ENCODE measurements at regions not wholly inside any gene's neighbourhood (a gene's known extent, or its start where the extent isn't known, plus 50 kb on each side); places are given as distances from the start of the nearest gene placed in this dataset.

GRCh38 chr2:126344493-126344892 lies 311.5 kb upstream of the GYPC start (continued):
- no peak for TF ChIP-seq CREB1 (CRISPR knock-in tag; IDR thresholded peaks at IDR 0.05; ENCODE audit: low read depth)
- no peak for TF ChIP-seq ZNF462 (CRISPR knock-in tag; IDR thresholded peaks at IDR 0.05)
- no peak for TF ChIP-seq POLR2AphosphoS5 (IDR thresholded peaks at IDR 0.05; ENCODE audit: low read depth)
- TF ChIP-seq JUNB (IDR thresholded peaks at IDR 0.05; ENCODE audit: unreplicated experiment), result no peak
- TF ChIP-seq ZNF331 (CRISPR knock-in tag; IDR thresholded peaks at IDR 0.05; ENCODE audit: low read depth), result no peak

GRCh38 chr2:126345691-126346090 lies 310.3 kb upstream of the GYPC start:
- H3K36me3 ChIP-seq (ENCODE audit: insufficient read depth), result no peaks in the 10 kb centered on the region
- no peak overlapping the region for H3K27ac Mint-ChIP-seq
- no peaks in the 10 kb centered on the region for H3K27me3 ChIP-seq (ENCODE audit: insufficient read depth)
- H3K27me3 Mint-ChIP-seq (ENCODE audit: insufficient read depth, low read depth, poor library complexity), result peaks cover 2% of the 10 kb centered on the region
- H3K79me2 ChIP-seq (replicated peaks; ENCODE audit: insufficient read depth), result no peaks in the 10 kb centered on the region
- TF ChIP-seq POLR2AphosphoS5 (IDR thresholded peaks at IDR 0.05; ENCODE audit: low read depth), result no peak
- no peak overlapping the region for H3K4me3 ChIP-seq
- no peak overlapping the region for H3K27ac ChIP-seq (ENCODE audit: low read depth)
- no peaks in the 10 kb centered on the region for H4K20me1 ChIP-seq (replicated peaks; ENCODE audit: insufficient read depth)
- DNase-seq (ENCODE audit: low spot score) (no peak), ATAC-seq (no peak)
- H3K9me3 Mint-ChIP-seq, result 0 out of 3 replicates have a peak, but pooled peaks cover under 1% of the 10 kb centered on the region
- no peak overlapping the region for H3K4me3 Mint-ChIP-seq
- no peak overlapping the region for H3K4me2 ChIP-seq
- H3K4me1 Mint-ChIP-seq, result no peaks in the 10 kb centered on the region
- H3K4me1 ChIP-seq (ENCODE audit: insufficient read depth), result no peaks in the 10 kb centered on the region
- no peaks in the 10 kb centered on the region for H3K9me2 ChIP-seq (ENCODE audit: insufficient read depth)
- H3F3A ChIP-seq (replicated peaks; ENCODE audit: low read depth), result no peaks in the 10 kb centered on the region
- no peak overlapping the region for H2AFZ ChIP-seq
- no peaks in the 10 kb centered on the region for H3K36me3 Mint-ChIP-seq (ENCODE audit: low read depth)

- H3K9me3 Mint-ChIP-seq, result no peaks in the 10 kb centered on the region
These were observed 299.3 kb upstream of the GYPC start for GRCh38 chr2:126356631-126357030.

More at GRCh38 chr2:126356631-126357030, 299.3 kb upstream of the GYPC start:
- H3K4me1 ChIP-seq (ENCODE audit: insufficient read depth), result no peaks in the 10 kb centered on the region
- ATAC-seq, result no peak
- no peaks in the 10 kb centered on the region for H3K36me3 Mint-ChIP-seq (ENCODE audit: low read depth)
- no peak overlapping the region for H3K4me3 ChIP-seq
- no peaks in the 10 kb centered on the region for H4K20me1 ChIP-seq (replicated peaks; ENCODE audit: insufficient read depth)
- no peaks in the 10 kb centered on the region for H3K27me3 ChIP-seq (ENCODE audit: insufficient read depth)
- no peaks in the 10 kb centered on the region for H3K9me2 ChIP-seq (ENCODE audit: insufficient read depth)
- H3K4me3 Mint-ChIP-seq, result no peak overlapping the region
- TF ChIP-seq CTCF (conservative IDR thresholded peaks at IDR 0.05; ENCODE audit: low read depth in 2 of 2) (no peak), REST (IDR thresholded peaks at IDR 0.05; ENCODE audit: unreplicated experiment) (no peak), EZH2phosphoT487 (IDR thresholded peaks at IDR 0.05; ENCODE audit: unreplicated experiment) (no peak), POLR2AphosphoS5 (IDR thresholded peaks at IDR 0.05; ENCODE audit: low read depth) (no peak), NANOG (IDR thresholded peaks at IDR 0.05; ENCODE audit: borderline replicate concordance) (no peak), STAT1 (IDR thresholded peaks at IDR 0.05; ENCODE audit: unreplicated experiment) (no peak)
- H3K27ac Mint-ChIP-seq, result no peak overlapping the region
- H3K79me2 ChIP-seq (replicated peaks; ENCODE audit: insufficient read depth), result no peaks in the 10 kb centered on the region
- H3K4me1 Mint-ChIP-seq, result no peaks in the 10 kb centered on the region
- peaks cover 9% of the 10 kb centered on the region; the same call in 1 of the 2 replicates for H3K36me3 ChIP-seq (ENCODE audit: insufficient read depth)
- no peaks in the 10 kb centered on the region for H3K27me3 Mint-ChIP-seq (ENCODE audit: insufficient read depth, low read depth, poor library complexity)
- no peak for DNase-seq (ENCODE audit: low spot score)
- no peaks in the 10 kb centered on the region for H3F3A ChIP-seq (replicated peaks; ENCODE audit: low read depth)
- no peak overlapping the region for H3K4me2 ChIP-seq
- H2AFZ ChIP-seq, result no peak overlapping the region
- H3K27ac ChIP-seq (ENCODE audit: low read depth), result no peak overlapping the region
